Ishikawa (cell line): ENCODE measurements at regions not wholly inside any gene's neighbourhood (a gene's known extent, or its start where the extent isn't known, plus 50 kb on each side); places are given as distances from the start of the nearest gene placed in this dataset.

Experiments used
- CEBPB ChIP-seq: IDR thresholded peaks from 2 replicates; pipeline ENCODE4 v1.6.1; 2012
- CREB1 ChIP-seq: IDR thresholded peaks from 2 replicates; pipeline ENCODE4 v1.6.1; 2012; ENCODE audit warnings: low read depth
- EGR1 ChIP-seq: IDR thresholded peaks from 2 replicates; pipeline ENCODE4 v1.6.1; 2012
- EP300 ChIP-seq: IDR thresholded peaks from 2 replicates; pipeline ENCODE4 v1.6.1; 2012; ENCODE audit warnings: borderline replicate concordance
- FOXM1 ChIP-seq: IDR thresholded peaks from 2 replicates; pipeline ENCODE4 v1.6.1; 2012; ENCODE audit warnings: low read depth, borderline replicate concordance
- NFIC ChIP-seq: IDR thresholded peaks from 2 replicates; pipeline ENCODE4 v1.6.1; 2012
- RAD21 ChIP-seq: IDR thresholded peaks from 2 replicates; pipeline ENCODE4 v1.6.1; 2012; ENCODE audit warnings: low read depth
- TAF1 ChIP-seq: IDR thresholded peaks from 2 replicates; pipeline ENCODE4 v1.6.1; 2012; ENCODE audit warnings: low read depth, mild to moderate bottlenecking
- TCF12 ChIP-seq: IDR thresholded peaks from 2 replicates; pipeline ENCODE4 v1.6.1; 2012; ENCODE audit warnings: low read depth
- TEAD4 ChIP-seq: IDR thresholded peaks from 2 replicates; pipeline ENCODE4 v1.6.1; 2012
- YY1 ChIP-seq: IDR thresholded peaks from 2 replicates; pipeline ENCODE4 v1.6.1; 2012; ENCODE audit warnings: low read depth
- ZBTB7A ChIP-seq: IDR thresholded peaks from 2 replicates; pipeline ENCODE4 v1.6.1; 2012; ENCODE audit warnings: low read depth
- TF ChIP-seq, protein P1 (sequence below): IDR thresholded peaks from 2 replicates; pipeline ENCODE4 v1.6.1; 2012
- TF ChIP-seq, protein P2 (sequence below): IDR thresholded peaks from 2 replicates; pipeline ENCODE4 v1.6.1; 2012; ENCODE audit warnings: low read depth, mild to moderate bottlenecking
- TF ChIP-seq, protein P3 (sequence below): IDR thresholded peaks from 2 replicates; pipeline ENCODE4 v1.6.1; 2012

DNA sequence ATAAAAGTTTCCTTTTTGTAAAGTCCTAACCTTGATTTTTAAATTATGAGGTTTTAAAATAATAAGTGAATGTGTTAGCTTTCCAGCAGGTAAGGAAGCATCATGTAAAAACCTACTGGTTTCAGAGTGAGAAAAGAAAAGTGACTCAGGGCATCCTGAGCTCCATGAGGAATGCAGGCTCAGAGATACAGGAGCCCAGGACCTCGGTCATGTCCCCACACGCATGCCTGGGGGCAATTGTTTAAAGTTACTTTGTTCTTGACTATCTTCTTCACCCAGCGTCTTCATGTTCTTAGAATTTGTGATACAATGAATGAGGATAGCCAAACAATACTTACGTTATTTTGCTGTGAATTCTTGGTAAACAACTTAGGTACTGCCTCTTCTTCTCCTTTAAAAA is 117.4 kb upstream of the PLPPR5 start:
- TF ChIP-seq ZBTB7A = no peak
- TF ChIP-seq, protein P1, sequence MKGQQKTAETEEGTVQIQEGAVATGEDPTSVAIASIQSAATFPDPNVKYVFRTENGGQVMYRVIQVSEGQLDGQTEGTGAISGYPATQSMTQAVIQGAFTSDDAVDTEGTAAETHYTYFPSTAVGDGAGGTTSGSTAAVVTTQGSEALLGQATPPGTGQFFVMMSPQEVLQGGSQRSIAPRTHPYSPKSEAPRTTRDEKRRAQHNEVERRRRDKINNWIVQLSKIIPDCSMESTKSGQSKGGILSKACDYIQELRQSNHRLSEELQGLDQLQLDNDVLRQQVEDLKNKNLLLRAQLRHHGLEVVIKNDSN = no peak
- TF ChIP-seq EP300 = no peak

GRCh38 chr1:99123936-99124335 is 119.3 kb upstream of the PLPPR5 start:
- TF ChIP-seq TCF12 = no peak
- TF ChIP-seq RAD21 = no peak
- no peak for TF ChIP-seq TEAD4
- TF ChIP-seq, protein P2, sequence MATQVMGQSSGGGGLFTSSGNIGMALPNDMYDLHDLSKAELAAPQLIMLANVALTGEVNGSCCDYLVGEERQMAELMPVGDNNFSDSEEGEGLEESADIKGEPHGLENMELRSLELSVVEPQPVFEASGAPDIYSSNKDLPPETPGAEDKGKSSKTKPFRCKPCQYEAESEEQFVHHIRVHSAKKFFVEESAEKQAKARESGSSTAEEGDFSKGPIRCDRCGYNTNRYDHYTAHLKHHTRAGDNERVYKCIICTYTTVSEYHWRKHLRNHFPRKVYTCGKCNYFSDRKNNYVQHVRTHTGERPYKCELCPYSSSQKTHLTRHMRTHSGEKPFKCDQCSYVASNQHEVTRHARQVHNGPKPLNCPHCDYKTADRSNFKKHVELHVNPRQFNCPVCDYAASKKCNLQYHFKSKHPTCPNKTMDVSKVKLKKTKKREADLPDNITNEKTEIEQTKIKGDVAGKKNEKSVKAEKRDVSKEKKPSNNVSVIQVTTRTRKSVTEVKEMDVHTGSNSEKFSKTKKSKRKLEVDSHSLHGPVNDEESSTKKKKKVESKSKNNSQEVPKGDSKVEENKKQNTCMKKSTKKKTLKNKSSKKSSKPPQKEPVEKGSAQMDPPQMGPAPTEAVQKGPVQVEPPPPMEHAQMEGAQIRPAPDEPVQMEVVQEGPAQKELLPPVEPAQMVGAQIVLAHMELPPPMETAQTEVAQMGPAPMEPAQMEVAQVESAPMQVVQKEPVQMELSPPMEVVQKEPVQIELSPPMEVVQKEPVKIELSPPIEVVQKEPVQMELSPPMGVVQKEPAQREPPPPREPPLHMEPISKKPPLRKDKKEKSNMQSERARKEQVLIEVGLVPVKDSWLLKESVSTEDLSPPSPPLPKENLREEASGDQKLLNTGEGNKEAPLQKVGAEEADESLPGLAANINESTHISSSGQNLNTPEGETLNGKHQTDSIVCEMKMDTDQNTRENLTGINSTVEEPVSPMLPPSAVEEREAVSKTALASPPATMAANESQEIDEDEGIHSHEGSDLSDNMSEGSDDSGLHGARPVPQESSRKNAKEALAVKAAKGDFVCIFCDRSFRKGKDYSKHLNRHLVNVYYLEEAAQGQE = no peak
- no peak for TF ChIP-seq ZBTB7A
- no peak for TF ChIP-seq FOXM1
- no peak for TF ChIP-seq EGR1
- TF ChIP-seq TAF1 = no peak
- TF ChIP-seq, protein P1 = no peak
- TF ChIP-seq EP300 = no peak
- no peak for TF ChIP-seq CEBPB
- no peak for TF ChIP-seq YY1
- no peak for TF ChIP-seq NFIC
- no peak for TF ChIP-seq CREB1
- TF ChIP-seq, protein P3, sequence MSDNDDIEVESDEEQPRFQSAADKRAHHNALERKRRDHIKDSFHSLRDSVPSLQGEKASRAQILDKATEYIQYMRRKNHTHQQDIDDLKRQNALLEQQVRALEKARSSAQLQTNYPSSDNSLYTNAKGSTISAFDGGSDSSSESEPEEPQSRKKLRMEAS = no peak

DNA sequence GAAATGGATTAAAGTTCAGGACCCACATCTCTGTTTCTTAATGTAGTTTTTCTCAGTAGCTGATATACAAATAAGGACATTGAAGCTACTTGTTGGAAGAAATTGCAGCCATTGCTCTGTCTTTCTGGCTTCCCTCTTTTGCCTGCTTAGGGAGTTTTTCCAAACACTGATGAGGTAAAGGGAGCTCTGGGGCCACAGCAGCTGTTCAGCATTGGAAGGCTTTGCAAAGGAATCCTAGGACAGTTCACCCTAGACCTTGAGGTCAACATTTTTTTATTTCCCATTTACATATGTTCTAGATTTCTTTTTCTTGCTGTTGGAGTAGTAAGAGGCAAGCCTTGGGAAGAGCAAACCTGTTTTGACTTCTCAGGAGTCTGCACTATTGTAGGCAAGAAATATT is 126.9 kb upstream of the PLPPR5 start:
- TF ChIP-seq, protein P3 = no peak
- no peak for TF ChIP-seq CEBPB
- TF ChIP-seq YY1 = no peak
- no peak for TF ChIP-seq EP300
- TF ChIP-seq RAD21 = no peak
- TF ChIP-seq NFIC = no peak
- TF ChIP-seq ZBTB7A = no peak
- TF ChIP-seq CREB1 = no peak
- TF ChIP-seq TAF1 = no peak
- TF ChIP-seq, protein P1 = no peak
- TF ChIP-seq EGR1 = no peak

DNA sequence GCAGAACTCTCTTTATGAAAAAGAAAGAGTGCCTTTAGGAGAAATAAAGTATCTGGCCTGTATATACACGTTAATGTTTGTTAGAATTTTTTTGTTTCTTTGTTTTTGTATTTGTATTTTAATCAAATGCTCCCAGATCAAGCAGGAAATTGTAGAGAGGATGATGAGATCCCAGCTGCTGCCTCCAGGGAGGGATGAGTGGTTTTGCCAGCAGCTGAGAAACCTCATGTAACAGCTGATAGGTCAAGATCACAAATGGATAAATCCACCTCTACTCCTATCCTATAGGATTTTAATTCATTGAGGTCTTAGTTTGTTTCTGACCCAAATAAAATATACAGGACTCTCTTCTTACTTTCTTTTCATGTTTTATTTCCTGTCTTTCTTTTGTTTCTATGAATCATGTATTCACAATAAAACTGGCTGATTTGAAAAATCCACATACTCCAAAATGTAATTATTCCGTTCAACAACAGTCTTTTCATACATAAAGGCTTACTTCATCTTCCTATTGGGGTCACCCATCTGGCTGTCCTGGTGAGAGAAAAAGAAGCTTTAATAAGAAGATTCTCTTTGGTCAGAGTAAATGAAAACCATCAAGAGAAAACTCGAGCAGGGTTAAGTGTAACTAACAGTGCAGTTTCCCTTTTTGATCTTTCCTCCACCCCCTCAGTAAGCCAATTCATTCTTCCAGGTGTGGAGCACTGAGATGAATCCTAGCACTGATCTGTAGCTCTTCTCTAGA is 129.3 kb upstream of the PLPPR5 start:
- TF ChIP-seq EP300 (no peak), EGR1 (no peak), TCF12 (no peak), RAD21 (no peak), TAF1 (no peak), NFIC (no peak), CREB1 (no peak)
- TF ChIP-seq, protein P2 = no peak

- no peak for TF ChIP-seq TCF12
- TF ChIP-seq, protein P2 = no peak
- no peak for TF ChIP-seq NFIC
- TF ChIP-seq, protein P3 = no peak
- TF ChIP-seq FOXM1 = no peak
- TF ChIP-seq RAD21 = no peak
- no peak for TF ChIP-seq CREB1
- no peak for TF ChIP-seq ZBTB7A
- no peak for TF ChIP-seq TEAD4
- no peak for TF ChIP-seq CEBPB
- TF ChIP-seq, protein P1 = no peak
- TF ChIP-seq EP300 = no peak
- no peak for TF ChIP-seq YY1
- no peak for TF ChIP-seq TAF1
- TF ChIP-seq EGR1 = no peak
These were observed 126.6 kb upstream of the PLPPR4 start for GRCh38 chr1:99137554-99138206.
